ENCODE measurements at regions not wholly inside any gene's neighbourhood (a gene's known extent, or its start where the extent isn't known, plus 50 kb on each side); places are given as distances from the start of the nearest gene placed in this dataset.

GRCh38 chr2:57957238-57957637 is 89.4 kb upstream of the VRK2 start:
- TF ChIP-seq EP300 (IDR thresholded peaks at IDR 0.05) (no peak), CTCF (IDR thresholded peaks at IDR 0.05) (no peak), POLR2A (IDR thresholded peaks at IDR 0.05) (no peak), POLR2AphosphoS5 (IDR thresholded peaks at IDR 0.05) (no peak)
